ENCODE measurements at regions not wholly inside any gene's neighbourhood (a gene's known extent, or its start where the extent isn't known, plus 50 kb on each side); places are given as distances from the start of the nearest gene placed in this dataset.

DNA sequence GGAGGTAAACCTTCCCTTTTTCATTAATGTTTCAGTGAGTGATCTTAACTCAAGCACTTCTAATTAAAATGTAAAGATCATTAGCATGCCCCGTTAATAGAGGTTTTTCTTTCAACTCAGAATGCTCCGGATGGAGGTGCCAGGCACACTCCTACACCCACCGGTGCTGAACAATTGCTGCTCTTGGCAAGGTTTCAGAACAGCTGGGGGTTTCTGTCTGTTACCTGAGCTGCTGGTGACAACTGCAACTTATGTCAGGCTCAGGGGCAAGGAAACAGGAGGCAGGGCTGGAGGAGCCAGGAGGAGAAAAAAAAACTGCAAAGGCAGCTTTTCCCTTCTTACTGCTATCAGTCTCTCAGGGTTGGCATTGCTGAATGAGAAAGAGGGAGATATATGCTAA lies 250.1 kb downstream of the DIPK2A start:
- no peak for DNase-seq (ENCODE audit: low read depth in 2 of 2)

DNA sequence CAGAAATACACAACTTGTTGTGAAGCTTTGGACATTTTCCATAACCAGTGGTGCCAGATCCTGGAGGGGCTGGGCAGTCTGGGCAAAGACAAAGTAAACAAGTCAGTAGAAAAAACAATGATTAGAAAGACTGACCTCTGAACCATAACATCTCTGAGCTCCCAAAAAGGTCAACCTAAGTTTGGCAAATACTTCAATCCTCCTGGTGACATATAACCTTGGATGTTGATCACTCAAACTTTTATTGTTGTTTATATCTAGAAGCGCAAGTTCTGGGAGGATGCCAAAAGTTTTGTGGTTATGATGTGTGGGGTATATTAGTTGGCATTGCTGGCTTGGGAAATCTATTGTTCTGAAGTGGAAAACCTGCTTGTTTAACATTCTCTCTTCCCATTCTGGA lies 257.7 kb downstream of the DIPK2A start:
- no peak for DNase-seq (ENCODE audit: low read depth in 2 of 2)

DNA sequence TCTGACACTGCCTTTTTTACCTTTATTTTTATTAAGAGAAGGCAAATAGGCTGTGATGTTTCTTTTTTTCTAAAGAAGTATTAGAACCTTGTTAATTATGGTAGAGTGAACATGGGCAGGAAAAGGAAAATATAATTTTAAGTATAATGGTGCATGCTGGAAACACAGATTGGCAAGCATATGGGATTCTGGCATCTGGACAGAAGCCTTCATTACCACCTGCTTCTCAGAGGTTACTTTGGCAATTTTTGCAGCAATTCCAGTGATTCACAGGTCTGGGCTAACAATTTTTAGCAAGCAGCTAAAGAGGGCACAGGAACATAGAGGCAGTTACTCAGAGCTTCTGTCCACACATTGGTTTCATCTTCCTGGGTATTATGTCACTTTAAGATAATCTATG lies 258.3 kb downstream of the DIPK2A start:
- no peak for DNase-seq (ENCODE audit: low read depth in 2 of 2)

DNA sequence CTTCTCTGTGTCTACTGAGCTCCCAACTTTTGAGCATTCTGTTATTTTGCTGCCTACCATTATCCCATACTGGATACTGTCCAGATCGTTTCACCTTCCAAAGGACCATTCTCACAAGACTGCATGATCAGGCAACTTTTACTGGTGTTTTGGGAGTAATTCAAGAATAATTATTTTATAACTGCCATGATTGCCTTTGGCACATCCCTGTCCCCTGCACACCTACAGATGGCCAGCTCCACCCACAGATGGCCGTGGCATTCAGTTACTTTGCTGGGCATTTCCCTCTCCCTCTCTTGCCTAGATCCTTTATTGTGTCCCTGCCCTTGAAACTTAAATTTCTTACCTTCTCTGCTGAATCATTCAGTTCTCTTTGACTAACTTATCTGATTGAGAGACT lies 263.9 kb downstream of the DIPK2A start:
- no peak for DNase-seq (ENCODE audit: low read depth in 2 of 2)

DNA sequence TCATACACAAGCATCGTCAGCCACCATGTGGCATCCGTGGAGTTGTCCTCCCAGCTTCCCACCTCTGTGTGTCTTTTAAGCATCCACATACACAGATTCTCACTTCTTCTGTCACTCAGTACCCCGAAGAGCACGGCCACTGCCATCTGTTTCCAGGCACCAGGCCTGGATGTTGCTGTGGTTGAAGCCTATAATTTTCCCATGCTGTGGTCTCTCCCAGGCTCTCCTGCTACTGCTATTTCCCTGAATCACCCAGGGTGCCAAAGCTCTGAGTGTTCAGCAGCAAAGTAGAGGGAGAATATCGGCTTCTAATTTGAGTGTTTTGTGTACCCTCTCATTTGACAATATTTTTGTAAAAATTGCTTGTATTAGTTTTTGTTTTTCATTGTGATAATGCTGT lies 265.7 kb downstream of the DIPK2A start:
- DNase-seq (ENCODE audit: low read depth in 2 of 2): no peak

DNA sequence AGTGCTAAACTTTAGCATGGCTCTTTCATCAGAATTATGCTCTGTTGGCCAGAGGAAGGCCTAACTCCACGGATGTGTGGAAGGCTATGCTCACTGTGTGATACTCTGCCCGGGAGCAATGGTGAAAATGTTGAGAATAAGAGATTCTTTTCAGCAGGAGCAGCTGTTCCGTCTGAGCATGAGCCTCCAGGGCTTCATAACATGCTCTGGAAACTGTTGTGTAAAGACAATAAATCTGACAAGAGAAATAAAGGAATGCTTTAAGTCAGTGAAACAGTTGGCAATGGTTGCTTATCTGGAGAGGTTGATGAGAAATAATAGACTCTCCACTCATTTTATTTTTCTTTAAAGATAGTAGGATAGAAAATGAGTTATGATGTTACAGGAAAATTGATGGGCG lies 269.8 kb downstream of the DIPK2A start:
- no peak for DNase-seq (ENCODE audit: low read depth in 2 of 2)

DNA sequence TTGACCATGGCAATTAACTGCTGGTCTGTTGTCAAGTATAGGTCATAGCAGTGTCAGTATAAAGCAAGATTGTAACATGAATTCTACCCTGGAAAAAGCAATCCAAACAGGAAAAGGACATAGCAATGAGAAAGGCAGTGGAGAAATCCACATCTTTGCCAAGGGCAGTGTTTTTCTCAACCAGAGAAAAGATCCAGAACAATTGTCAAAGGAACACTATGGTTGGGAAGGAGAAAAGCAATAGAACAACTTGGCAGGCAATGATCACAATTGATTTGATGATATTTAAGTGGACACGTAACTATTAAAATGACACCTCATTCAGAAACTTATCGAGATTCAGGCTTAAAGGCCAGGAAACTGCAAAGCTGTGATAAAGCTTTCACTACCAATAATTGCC lies 271.1 kb downstream of the DIPK2A start:
- DNase-seq (ENCODE audit: low read depth in 2 of 2): no peak

DNA sequence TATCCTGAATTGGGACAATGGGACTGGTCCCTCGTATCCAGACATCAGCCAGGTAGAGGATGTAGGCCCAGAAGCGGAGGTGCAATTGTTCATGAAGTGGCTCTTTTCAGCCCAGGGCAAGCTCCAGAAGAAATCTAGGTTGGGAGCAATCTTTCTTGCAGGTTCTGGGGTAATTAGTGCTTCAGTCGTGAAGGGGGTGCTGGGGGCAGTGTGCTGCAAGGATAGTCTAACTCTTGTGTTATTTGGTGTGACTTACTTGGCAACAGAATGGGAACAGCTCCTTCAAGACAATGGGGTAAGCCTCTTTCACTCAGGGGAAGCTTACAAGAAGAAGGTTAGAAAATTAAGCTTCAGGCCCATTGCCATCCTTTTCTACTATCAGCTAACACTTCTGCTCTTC lies 273.0 kb downstream of the DIPK2A start:
- no peak for DNase-seq (ENCODE audit: low read depth in 2 of 2)

DNA sequence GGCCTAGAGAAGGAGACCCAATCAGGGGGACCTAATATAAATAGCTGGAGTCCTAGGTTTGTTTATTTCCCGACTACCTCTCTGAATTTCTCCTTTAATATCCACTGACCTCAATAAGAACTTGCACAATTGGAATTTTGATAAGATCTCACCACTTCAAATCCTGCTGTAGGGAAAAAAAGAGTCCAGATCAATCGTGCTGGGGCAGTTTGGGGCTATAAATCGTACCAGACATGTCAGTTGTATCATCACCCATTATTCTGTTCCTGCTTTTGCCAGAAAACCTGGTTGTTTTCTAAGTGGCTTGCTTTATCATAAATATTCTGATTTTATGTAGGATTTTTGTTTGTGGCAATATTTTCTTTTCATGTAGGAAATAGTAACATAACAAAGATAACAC lies 281.3 kb downstream of the DIPK2A start:
- no peak for DNase-seq (ENCODE audit: low read depth in 2 of 2)

DNA sequence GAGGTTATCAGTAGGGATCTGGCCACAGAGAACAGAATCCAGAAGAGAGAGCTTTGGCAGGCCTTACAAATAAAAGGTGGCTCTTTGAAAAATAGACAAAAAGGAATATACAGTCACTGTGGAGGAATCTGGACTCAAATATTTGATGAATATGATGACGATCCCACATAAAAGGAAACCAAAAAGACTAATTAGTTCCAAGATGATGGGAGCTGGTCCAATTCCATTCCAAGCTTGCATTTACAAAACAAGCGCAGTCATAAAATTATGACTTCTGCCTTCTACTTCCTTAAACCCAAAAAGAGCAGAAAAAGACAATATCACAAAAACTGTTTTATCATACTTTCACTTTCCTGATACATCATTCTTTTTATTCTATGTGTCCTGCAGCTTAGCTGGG lies 285.8 kb downstream of the DIPK2A start:
- DNase-seq (ENCODE audit: low read depth in 2 of 2): no peak

DNA sequence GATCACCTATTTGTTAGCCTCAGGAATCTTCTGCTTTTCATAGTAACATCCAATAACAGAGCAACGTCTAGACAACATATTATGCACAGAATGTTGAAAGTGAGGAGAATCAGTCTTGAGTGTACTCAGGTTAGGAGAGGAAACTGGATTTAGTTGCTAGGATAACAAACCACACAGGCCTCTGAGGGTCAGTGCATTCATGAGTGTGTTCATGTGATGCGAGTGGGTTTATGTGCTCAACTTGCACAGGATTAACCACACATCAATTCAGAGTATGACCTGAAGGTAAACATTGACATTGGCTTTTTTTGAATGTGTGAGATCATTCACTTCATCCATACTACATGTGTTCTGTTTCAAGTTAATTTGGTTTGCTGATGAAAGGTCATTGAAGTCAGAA lies 287.6 kb downstream of the DIPK2A start:
- DNase-seq (ENCODE audit: low read depth in 2 of 2): no peak

DNA sequence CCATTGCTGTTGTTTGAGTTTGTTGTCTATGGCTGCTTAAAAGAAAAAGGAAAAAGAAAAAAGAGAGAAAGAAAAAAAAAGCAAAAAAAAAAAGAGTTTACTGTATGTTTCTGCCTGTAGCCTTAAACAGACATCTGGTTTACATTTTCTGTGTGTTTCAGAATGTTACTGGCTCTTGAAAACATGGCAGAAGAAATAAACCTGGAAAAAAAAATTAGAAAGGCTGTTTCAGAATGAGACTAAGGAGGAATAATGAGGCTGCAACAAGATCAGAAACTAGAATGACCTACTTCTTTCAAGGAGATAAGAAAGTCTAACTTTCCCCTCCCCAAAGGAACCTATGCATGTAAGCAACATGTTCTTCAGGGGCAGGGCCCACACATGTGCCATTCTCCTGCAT lies 292.1 kb downstream of the DIPK2A start:
- DNase-seq (ENCODE audit: low read depth in 2 of 2): no peak

DNA sequence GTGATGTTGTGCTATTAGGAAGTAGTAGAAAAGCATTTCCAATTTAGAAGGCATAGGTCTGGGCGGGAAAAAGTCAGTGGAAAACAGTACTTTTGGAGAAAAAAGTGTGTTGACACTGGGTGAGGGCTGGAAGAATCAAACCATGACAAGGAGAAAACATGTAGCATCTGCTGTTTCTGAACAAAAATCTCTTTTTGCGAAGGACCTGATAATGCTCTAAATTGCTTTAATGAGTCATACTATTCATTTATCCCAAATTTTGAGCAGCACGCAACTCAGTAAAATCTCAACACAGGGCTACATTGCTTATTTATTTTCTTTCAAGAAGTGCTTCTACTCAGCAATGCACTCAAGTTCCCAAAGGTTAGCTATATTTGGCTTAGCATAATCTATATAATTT lies 292.7 kb downstream of the DIPK2A start:
- DNase-seq (ENCODE audit: low read depth in 2 of 2): no peak

DNA sequence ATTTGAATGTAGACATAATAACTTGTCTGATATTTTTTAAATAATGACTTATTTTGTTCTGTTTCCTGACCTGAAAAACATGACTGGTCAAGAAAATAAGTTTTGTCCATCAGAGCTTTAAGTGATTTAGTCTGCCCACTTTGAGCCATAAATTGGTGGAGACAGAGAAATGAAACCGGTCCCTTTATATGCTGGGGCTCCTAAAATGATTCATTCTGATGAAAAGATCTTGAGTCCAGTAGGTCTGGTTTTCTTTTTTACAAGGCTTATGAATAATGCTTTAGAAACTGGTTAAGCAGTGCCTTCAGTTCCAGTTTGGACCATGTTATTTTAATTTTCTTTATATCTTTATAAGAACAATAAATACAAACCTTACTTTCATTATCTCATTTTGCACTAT lies 293.2 kb downstream of the DIPK2A start:
- no peak for DNase-seq (ENCODE audit: low read depth in 2 of 2)

DNA sequence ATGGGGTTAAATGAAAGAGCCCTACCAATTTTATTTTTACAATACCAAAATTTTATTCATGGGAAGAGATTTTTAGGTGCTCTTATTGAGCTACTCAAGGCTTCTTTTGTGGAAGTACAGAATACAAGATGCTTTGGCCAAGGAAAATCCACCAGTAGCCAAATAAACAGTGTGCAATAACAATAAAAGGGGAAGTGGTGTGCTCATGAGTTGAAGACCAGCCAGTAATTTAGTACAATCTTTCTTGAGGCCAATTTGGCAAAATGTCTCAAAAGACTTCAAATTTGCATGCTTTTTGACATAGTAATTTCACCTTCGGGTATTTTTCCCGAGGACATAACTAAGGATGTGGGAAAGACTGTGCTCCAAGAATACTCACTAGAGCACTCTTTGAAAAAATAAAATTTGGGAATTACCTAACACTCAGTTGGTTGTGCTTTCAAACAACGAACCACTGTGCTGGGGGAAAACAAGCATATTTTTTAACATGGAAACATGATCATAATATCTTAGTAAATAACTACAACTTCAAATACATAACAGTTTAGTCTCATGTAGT lies 294.0 kb downstream of the DIPK2A start:
- DNase-seq (ENCODE audit: low read depth in 2 of 2): no peak

DNA sequence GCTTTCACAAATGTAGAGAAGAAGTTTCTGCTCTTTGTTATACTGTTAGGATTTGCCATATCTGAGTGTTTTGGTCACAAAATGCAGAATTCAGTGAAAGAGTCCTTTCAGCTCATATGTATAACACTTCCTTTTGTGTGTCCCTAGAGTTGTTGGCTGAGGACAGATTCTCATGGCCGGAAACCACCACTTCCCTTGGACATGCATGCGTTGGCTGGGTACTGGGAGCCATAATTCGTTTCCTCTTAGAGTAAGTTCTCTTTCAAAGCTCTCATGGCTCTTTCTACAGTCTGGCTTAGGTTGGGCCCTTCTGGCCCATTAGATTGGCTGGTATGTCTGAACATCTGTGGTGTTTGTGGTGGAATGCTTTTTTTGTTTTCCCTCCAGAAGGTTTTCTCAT lies 298.5 kb downstream of the DIPK2A start:
- no peak for DNase-seq (ENCODE audit: low read depth in 2 of 2)

DNA sequence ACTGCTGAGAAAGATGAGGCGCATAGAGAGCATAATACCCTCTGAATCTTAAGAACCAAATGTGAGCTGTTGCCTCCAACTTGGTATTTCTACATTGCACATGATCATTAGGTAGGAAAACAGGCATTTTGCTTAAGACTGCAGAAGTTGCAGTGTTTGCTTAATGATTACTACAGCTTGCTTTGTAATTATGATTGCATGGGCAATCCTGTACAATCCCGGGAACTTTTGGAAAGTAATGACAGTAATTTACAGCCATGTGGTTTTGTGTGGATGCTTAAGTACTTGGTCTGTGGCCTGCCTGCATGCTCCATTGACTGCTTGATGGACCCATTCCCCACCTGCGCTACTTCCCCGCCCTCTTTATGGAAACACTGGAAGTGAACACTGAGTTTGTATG lies 301.1 kb downstream of the DIPK2A start:
- DNase-seq (ENCODE audit: low read depth in 2 of 2): no peak

DNA sequence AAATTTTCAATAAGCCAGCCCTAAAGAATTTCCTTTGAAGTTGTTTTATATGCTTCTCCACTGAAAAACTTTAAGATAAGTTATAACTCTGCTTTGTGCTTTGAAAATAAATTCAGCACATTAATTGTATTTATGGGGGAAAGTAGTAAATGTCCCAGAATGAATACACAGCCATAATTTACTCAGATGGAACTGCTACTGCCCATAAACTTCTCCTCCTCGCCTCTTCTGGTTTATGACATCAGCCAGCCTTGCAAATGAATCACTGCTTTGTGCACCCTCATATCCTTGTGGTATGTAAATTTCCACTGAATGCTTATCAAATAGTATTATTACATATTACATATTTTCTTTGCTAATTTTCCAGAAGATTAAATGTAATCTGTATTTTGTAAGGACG lies 302.0 kb downstream of the DIPK2A start:
- DNase-seq (ENCODE audit: low read depth in 2 of 2): no peak

DNA sequence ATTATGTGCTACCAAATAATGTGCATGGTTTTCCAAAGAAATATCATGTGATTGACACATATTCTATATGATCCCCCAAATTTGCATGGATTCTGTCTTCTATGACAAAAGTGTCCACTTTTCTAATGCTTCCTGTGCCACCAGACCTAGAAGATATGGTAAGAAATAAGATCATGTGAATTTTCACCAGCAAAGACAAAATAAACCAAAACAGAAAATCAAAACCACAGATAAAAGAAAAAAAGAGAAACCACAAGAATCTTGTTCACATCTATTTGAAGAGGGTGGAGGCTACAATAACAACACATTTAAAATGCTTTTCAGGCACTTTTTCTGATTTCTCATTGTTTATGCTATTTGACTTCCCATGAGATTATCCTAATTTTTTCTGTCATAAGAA lies 303.4 kb downstream of the DIPK2A start:
- no peak for DNase-seq (ENCODE audit: low read depth in 2 of 2)

DNA sequence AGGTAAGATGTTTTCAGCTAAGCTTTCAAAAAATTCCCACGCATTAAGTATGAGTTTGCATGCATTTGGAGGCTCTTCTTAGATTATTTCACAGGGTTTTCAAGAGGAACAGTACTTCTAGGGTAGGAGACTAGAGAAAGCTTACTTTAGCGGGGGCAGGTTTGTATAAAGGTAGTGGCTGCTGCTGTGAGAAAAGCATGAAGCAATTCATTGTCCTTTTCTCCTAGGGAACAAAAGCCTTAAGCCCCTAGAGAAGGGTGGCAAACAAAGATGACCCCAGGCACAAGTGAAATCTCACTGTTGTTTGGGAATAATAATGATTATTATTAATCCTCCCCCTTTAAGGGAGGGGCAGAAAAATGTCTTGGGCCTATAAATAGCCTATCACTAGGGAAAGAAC lies 310.7 kb downstream of the DIPK2A start:
- DNase-seq (ENCODE audit: low read depth in 2 of 2): no peak

DNA sequence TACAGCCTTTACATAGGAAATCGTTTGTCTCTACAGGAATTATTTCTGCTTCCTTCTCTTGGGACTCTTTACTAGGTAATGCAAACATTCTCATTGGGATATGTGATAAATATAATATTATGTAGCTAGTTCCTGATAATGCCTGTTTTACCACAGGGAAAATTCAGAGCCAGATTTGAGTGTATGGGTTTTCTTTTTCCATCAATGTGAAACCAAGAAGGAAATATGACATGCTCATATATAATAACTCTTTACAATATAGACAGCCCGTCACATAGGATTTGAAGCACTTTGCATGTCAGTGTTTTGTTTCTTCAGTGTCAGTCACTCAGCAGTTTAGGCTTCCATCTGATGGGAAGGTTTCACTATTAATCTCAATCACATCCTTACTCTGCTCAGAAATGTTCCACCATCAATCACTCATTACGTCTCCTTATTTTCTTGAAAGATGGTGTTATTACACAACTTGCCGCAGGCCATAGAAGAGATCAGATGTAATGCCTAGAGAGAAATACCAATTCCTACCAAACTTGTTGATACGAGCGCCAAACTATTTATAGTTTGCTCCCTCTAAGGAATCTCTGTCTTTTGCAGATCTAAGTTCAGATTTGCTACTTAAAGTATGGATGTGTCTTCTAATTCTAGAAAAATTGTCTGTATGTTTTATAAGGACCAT lies 314.8 kb downstream of the DIPK2A start:
- no peak for DNase-seq (ENCODE audit: low read depth in 2 of 2)

DNA sequence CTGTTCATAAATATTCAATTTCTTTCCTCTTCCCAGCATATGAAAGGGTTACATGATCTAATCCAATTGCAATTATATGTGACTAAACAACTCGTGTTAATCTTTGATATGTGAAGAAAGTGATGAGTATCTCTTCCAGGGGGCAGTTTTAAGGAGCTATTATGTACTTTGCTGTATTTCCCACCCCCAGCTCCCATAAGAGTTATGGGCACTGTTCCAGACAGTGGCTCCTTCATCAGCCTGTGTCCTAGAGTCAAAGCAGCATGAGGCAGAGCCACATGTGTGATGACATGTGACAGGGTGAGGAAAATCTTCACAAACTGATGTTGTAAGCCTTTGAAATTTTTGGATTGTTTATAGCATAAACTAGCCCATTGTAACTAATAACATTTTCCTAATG lies 315.4 kb downstream of the DIPK2A start:
- no peak for DNase-seq (ENCODE audit: low read depth in 2 of 2)

DNA sequence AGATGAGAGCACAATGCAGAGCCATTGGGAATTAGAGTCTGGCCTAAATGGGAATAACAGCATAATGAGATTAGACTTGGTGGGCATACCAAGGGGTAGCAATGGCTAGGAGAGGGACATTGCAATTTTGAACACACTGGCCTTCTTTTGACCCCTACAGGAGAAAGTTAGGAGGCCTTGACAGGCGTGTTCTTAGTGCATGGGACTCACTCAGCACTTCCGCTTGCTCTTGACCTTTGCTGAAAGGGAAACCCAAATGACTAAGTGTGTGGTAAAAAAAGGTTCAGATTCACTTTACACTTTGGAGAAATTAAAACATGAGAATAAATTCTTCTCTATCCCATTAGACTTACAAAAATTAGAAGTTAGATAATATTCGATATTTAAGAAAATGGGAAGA lies 317.4 kb downstream of the DIPK2A start:
- no peak for DNase-seq (ENCODE audit: low read depth in 2 of 2)
